ENCODE measurements at regions not wholly inside any gene's neighbourhood (a gene's known extent, or its start where the extent isn't known, plus 50 kb on each side); places are given as distances from the start of the nearest gene placed in this dataset.

- TF ChIP-seq, protein P1, sequence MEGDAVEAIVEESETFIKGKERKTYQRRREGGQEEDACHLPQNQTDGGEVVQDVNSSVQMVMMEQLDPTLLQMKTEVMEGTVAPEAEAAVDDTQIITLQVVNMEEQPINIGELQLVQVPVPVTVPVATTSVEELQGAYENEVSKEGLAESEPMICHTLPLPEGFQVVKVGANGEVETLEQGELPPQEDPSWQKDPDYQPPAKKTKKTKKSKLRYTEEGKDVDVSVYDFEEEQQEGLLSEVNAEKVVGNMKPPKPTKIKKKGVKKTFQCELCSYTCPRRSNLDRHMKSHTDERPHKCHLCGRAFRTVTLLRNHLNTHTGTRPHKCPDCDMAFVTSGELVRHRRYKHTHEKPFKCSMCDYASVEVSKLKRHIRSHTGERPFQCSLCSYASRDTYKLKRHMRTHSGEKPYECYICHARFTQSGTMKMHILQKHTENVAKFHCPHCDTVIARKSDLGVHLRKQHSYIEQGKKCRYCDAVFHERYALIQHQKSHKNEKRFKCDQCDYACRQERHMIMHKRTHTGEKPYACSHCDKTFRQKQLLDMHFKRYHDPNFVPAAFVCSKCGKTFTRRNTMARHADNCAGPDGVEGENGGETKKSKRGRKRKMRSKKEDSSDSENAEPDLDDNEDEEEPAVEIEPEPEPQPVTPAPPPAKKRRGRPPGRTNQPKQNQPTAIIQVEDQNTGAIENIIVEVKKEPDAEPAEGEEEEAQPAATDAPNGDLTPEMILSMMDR (IDR thresholded peaks at IDR 0.05 in 2 of 3, conservative IDR thresholded peaks at IDR 0.05 in 1 of 3; ENCODE audit: borderline replicate concordance in 1 of 3, insufficient read depth in 1 of 3, low read depth in 2 of 3, low read length in 2 of 3): no peak
Measured at GRCh38 chr9:89757776-89758528, 153.1 kb downstream of the GADD45G start (continued).

DNA sequence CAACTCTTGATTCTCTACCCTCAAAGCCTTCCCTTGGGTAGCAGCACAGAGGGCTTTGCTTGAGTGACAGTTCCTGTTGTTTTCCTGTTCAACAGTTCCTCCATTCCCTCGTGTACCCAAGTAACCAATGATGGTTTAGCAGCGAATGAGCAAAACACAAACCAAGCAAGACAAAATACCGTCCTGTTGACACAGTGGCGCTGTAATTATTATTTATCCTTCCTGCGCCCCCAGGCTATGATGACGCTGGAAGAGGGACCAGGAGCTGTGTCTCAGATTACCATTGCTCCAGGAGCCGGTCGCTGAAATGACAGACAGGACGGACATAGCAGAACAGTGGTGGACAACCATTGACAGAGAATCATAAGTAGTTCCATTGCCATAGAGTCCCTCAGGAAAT, 154.8 kb downstream of the GADD45G start:
- no peak overlapping the region for H3K4me2 ChIP-seq (ENCODE audit: low read length)
- H3K9me2 ChIP-seq (ENCODE audit: insufficient read depth): no peaks in the 10 kb centered on the region
- no peak overlapping the region for H3K9ac ChIP-seq (ENCODE audit: low read length)
- no peak for ATAC-seq
- no peaks in the 10 kb centered on the region for H3K4me1 ChIP-seq (ENCODE audit: control insufficient read depth in 1 of 2, insufficient read depth in 2 of 2, low read length in 2 of 2)
- ChIA-PET RAD21 (ENCODE audit: low non-redundant PET in 1 of 2, low total read pairs in 2 of 2, uncharacterized antibody in 2 of 2, unreplicated experiment in 2 of 2) (no interaction called here), CTCF (no interaction called here), POLR2A (no interaction called here)
- H3K27me3 ChIP-seq (ENCODE audit: insufficient read depth, low read length): no peaks in the 10 kb centered on the region
- no peak overlapping the region for H3K27ac ChIP-seq (ENCODE audit: low read depth, low read length)
- no peak overlapping the region for H3K4me3 ChIP-seq (replicated peaks in 1 of 2; ENCODE audit: low read depth in 1 of 2, low read length in 2 of 2)
- no peaks in the 10 kb centered on the region for H3K79me2 ChIP-seq (ENCODE audit: insufficient read depth, low read length)
- no peak overlapping the region for H2AFZ ChIP-seq (ENCODE audit: low read depth, low read length, poor library complexity, severe bottlenecking)
- BruUV-seq (replicated peaks): no TSS peak
- H4K20me1 ChIP-seq (ENCODE audit: insufficient read depth): no peaks in the 10 kb centered on the region
- H3K36me3 ChIP-seq (ENCODE audit: control insufficient read depth in 1 of 2, insufficient read depth in 2 of 2, low read length in 2 of 2): no peaks in the 10 kb centered on the region
- intact Hi-C loops (cut with micrococcal nuclease): no loop called here
- no peaks in the 10 kb centered on the region for H3K9me3 ChIP-seq (ENCODE audit: control insufficient read depth in 1 of 2, insufficient read depth in 1 of 2, low read depth in 1 of 2, low read length in 2 of 2)
- no peak for DNase-seq (ENCODE audit: low read depth, low spot score)
- TF ChIP-seq ZFX (IDR thresholded peaks at IDR 0.05) (no peak), ZNF274 (IDR thresholded peaks at IDR 0.05; ENCODE audit: low read depth, low read length) (no peak), EZH2phosphoT487 (IDR thresholded peaks at IDR 0.05; ENCODE audit: borderline replicate concordance) (no peak), CEBPB (IDR thresholded peaks at IDR 0.05; ENCODE audit: low read depth) (no peak), MAX (IDR thresholded peaks at IDR 0.05) (no peak), EGR1 (IDR thresholded peaks at IDR 0.05; ENCODE audit: low read depth) (no peak), POLR2A (IDR thresholded peaks at IDR 0.05; ENCODE audit: borderline replicate concordance, extremely low read depth, insufficient read depth, insufficient read length) (no peak), SP1 (IDR thresholded peaks at IDR 0.05; ENCODE audit: low read depth) (no peak), ELF1 (IDR thresholded peaks at IDR 0.05; ENCODE audit: borderline replicate concordance, low read depth) (no peak), FOSL1 (IDR thresholded peaks at IDR 0.05; ENCODE audit: low read depth) (no peak), RAD21 (IDR thresholded peaks at IDR 0.05; ENCODE audit: low read depth) (no peak), JUND (IDR thresholded peaks at IDR 0.05) (no peak), EZH2 (IDR thresholded peaks at IDR 0.05) (no peak), TCF7L2 (IDR thresholded peaks at IDR 0.05; ENCODE audit: borderline replicate concordance, extremely low read depth, insufficient read depth, insufficient read length) (no peak), CBX3 (IDR thresholded peaks at IDR 0.05; ENCODE audit: low read depth) (no peak)
- TF ChIP-seq, protein P2, sequence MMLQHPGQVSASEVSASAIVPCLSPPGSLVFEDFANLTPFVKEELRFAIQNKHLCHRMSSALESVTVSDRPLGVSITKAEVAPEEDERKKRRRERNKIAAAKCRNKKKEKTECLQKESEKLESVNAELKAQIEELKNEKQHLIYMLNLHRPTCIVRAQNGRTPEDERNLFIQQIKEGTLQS (IDR thresholded peaks at IDR 0.05): no peak
- TF ChIP-seq, protein P3, sequence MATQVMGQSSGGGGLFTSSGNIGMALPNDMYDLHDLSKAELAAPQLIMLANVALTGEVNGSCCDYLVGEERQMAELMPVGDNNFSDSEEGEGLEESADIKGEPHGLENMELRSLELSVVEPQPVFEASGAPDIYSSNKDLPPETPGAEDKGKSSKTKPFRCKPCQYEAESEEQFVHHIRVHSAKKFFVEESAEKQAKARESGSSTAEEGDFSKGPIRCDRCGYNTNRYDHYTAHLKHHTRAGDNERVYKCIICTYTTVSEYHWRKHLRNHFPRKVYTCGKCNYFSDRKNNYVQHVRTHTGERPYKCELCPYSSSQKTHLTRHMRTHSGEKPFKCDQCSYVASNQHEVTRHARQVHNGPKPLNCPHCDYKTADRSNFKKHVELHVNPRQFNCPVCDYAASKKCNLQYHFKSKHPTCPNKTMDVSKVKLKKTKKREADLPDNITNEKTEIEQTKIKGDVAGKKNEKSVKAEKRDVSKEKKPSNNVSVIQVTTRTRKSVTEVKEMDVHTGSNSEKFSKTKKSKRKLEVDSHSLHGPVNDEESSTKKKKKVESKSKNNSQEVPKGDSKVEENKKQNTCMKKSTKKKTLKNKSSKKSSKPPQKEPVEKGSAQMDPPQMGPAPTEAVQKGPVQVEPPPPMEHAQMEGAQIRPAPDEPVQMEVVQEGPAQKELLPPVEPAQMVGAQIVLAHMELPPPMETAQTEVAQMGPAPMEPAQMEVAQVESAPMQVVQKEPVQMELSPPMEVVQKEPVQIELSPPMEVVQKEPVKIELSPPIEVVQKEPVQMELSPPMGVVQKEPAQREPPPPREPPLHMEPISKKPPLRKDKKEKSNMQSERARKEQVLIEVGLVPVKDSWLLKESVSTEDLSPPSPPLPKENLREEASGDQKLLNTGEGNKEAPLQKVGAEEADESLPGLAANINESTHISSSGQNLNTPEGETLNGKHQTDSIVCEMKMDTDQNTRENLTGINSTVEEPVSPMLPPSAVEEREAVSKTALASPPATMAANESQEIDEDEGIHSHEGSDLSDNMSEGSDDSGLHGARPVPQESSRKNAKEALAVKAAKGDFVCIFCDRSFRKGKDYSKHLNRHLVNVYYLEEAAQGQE (IDR thresholded peaks at IDR 0.05; ENCODE audit: low read depth): no peak
- TF ChIP-seq, protein P4, sequence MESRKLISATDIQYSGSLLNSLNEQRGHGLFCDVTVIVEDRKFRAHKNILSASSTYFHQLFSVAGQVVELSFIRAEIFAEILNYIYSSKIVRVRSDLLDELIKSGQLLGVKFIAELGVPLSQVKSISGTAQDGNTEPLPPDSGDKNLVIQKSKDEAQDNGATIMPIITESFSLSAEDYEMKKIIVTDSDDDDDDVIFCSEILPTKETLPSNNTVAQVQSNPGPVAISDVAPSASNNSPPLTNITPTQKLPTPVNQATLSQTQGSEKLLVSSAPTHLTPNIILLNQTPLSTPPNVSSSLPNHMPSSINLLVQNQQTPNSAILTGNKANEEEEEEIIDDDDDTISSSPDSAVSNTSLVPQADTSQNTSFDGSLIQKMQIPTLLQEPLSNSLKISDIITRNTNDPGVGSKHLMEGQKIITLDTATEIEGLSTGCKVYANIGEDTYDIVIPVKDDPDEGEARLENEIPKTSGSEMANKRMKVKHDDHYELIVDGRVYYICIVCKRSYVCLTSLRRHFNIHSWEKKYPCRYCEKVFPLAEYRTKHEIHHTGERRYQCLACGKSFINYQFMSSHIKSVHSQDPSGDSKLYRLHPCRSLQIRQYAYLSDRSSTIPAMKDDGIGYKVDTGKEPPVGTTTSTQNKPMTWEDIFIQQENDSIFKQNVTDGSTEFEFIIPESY (IDR thresholded peaks at IDR 0.05; ENCODE audit: extremely low read depth, insufficient replicate concordance, low read length): no peak
